ENCODE measurements at regions not wholly inside any gene's neighbourhood (a gene's known extent, or its start where the extent isn't known, plus 50 kb on each side); places are given as distances from the start of the nearest gene placed in this dataset.

DNA sequence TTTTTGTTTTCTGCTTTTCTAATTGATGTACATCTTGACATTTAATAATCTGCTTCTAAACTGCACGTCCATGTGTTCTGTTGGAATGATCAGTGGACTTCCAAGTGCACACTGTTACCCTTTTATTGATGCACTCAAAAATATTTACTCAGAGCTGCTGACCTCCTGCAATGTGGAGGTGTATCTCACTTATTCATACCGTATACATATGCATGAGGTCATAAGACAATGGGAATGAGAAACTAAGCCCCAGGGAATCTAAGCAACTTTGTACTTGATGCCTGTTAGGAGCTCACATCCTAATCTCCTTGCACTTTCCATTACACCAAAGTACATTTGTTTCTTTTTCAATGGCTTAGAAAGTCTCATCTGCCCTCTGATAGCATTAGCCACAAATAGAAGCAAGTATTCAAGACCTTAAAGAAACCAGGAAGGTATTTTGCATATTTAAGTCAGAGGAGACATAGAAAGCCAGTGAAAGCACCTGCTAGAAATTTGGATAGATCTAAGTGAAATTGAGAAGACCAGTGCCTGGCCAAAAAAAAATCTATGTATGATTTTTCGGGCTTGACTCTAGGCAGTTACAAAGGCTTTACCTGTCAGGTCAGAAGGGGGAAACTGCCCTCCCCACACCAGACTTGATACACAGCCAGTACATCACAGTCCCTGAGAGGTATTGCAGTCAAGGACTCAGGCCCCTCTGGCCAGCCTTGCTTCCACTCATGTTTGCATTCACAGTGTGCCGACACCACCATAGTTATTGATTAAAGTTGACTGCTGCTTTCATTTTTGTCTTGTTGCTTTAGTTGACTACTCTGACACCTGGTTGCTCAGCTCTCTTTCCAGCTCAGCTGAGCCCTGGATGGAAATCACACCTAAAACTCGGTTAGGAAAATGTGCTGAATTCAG, 391.7 kb upstream of the CYRIA start:
- WGBS, 2 donors, result 75 to 77% methylated on average over 5 of the region's 5 CpGs
- no peaks in the 10 kb centered on the region for H3K36me3 ChIP-seq
- no peak overlapping the region for H3K27ac ChIP-seq
- no peaks in the 10 kb centered on the region for H3K4me1 ChIP-seq
- H3K27me3 ChIP-seq, result no peaks in the 10 kb centered on the region
- no peak for DNase-seq (ENCODE audit: low spot score in 2 of 2)
- TF ChIP-seq POLR2A (IDR thresholded peaks at IDR 0.05) (no peak), CTCF (IDR thresholded peaks at IDR 0.05) (no peak), EP300 (IDR thresholded peaks at IDR 0.05) (no peak)
- no peaks in the 10 kb centered on the region for H3K9me3 ChIP-seq
- no peak overlapping the region for H3K4me3 ChIP-seq

- TF ChIP-seq CTCF (IDR thresholded peaks at IDR 0.05) (no peak), POLR2A (IDR thresholded peaks at IDR 0.05) (no peak), EP300 (IDR thresholded peaks at IDR 0.05) (no peak)
- Histone ChIP-seq H3K27ac (no peak overlapping the region), H3K27me3 (no peaks in the 10 kb centered on the region), H3K4me3 (no peak overlapping the region), H3K36me3 (no peaks in the 10 kb centered on the region), H3K4me1 (no peaks in the 10 kb centered on the region), H3K9me3 (no peaks in the 10 kb centered on the region)
- 76 to 82% methylated on average over 4 of the region's 4 CpGs for WGBS, 2 donors
- no peak for DNase-seq (ENCODE audit: low spot score in 2 of 2)
Measured at GRCh38 chr2:17056236-17056635, 390.6 kb upstream of the CYRIA start.

GRCh38 chr2:17052001-17052400, 386.4 kb upstream of the CYRIA start:
- DNase-seq (ENCODE audit: low spot score in 2 of 2), result no peak
- H3K27me3 ChIP-seq, result no peaks in the 10 kb centered on the region
- H3K4me1 ChIP-seq, result no peaks in the 10 kb centered on the region
- TF ChIP-seq POLR2A (IDR thresholded peaks at IDR 0.05) (no peak), CTCF (IDR thresholded peaks at IDR 0.05) (no peak), EP300 (IDR thresholded peaks at IDR 0.05) (no peak)
- H3K9me3 ChIP-seq, result no peaks in the 10 kb centered on the region
- WGBS, 2 donors, result 68 to 70% methylated on average over 5 of the region's 5 CpGs
- no peak overlapping the region for H3K27ac ChIP-seq
- H3K36me3 ChIP-seq, result no peaks in the 10 kb centered on the region
- no peak overlapping the region for H3K4me3 ChIP-seq

GRCh38 chr2:17051538-17051937, 385.9 kb upstream of the CYRIA start:
- no peaks in the 10 kb centered on the region for H3K4me1 ChIP-seq
- H3K36me3 ChIP-seq, result no peaks in the 10 kb centered on the region
- no peak for DNase-seq (ENCODE audit: low spot score in 2 of 2)
- H3K27me3 ChIP-seq, result no peaks in the 10 kb centered on the region
- H3K4me3 ChIP-seq, result no peak overlapping the region
- H3K9me3 ChIP-seq, result no peaks in the 10 kb centered on the region
- TF ChIP-seq CTCF (IDR thresholded peaks at IDR 0.05) (no peak), EP300 (IDR thresholded peaks at IDR 0.05) (no peak), POLR2A (IDR thresholded peaks at IDR 0.05) (no peak)
- no peak overlapping the region for H3K27ac ChIP-seq

DNA sequence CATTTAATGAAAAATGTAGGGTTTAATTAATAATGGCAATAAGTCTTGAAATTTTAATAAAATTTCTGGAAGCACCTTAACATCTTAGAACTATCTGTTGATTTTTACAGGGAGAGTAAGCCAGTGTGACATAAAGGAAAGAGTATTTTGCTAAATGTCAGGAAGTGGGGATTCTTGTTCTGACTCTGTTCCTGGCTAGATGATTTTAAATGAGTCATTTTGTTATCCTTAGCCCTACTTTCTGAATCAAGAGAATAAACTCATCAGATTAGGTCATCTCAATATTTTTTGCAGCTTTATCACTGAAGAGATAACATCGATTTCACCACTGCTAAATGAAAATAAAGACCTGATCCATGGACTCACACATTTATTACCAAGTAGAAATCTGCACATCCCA, 377.5 kb upstream of the CYRIA start:
- TF ChIP-seq CTCF (IDR thresholded peaks at IDR 0.05) (no peak), EP300 (IDR thresholded peaks at IDR 0.05) (no peak), POLR2A (IDR thresholded peaks at IDR 0.05) (no peak)
- DNase-seq (ENCODE audit: low spot score in 2 of 2), result no peak
- Histone ChIP-seq H3K4me3 (no peak overlapping the region), H3K27me3 (no peaks in the 10 kb centered on the region), H3K27ac (no peak overlapping the region), H3K9me3 (no peaks in the 10 kb centered on the region), H3K4me1 (no peaks in the 10 kb centered on the region), H3K36me3 (no peaks in the 10 kb centered on the region)
- 42 to 56% methylated on average over 1 of the region's 1 CpG for WGBS, 2 donors
